Stimulated activated CD4-positive, alpha-beta T cell treated with anti-CD3 and anti-CD28 coated beads, Interleukin-15, amount 100 ng/mL, for 24 hours (primary cell): ENCODE measurements at regions not wholly inside any gene's neighbourhood (a gene's known extent, or its start where the extent isn't known, plus 50 kb on each side); places are given as distances from the start of the nearest gene placed in this dataset.
"Not testable (repeated sequence)": the region's sequence is repeated elsewhere in the genome, so short reads cannot be mapped to it uniquely, and the experiment has no call there.

ENCODE experiments used
- DNase-seq: peaks from one replicate; pipeline ENCODE4 v3.0.0-alpha.2; 2020

- DNase-seq = no peak
Observed at GRCh38 chr2:228378696-228379425, 197.4 kb upstream of the SPHKAP start.

GRCh38 chr2:228378233-228378632 is 196.7 kb upstream of the SPHKAP start:
- no peak for DNase-seq

- DNase-seq = no peak
Observed at GRCh38 chr2:228377533-228377932, 196.0 kb upstream of the SPHKAP start.

- DNase-seq = no peak
Observed at GRCh38 chr2:228374741-228375140, 193.3 kb upstream of the SPHKAP start.

- no peak for DNase-seq
Observed at GRCh38 chr2:228373191-228373590, 191.7 kb upstream of the SPHKAP start.

- no peak for DNase-seq
Observed at GRCh38 chr2:228372212-228372611, 190.7 kb upstream of the SPHKAP start.

GRCh38 chr2:228369400-228370031 is 188.0 kb upstream of the SPHKAP start:
- no peak for DNase-seq

- no peak for DNase-seq
Observed at GRCh38 chr2:228367356-228367755, 185.9 kb upstream of the SPHKAP start.

GRCh38 chr2:228359473-228359872 is 178.0 kb upstream of the SPHKAP start:
- DNase-seq = no peak

- no peak for DNase-seq
Observed at GRCh38 chr2:228355897-228356296, 174.4 kb upstream of the SPHKAP start.

- not testable (repeated sequence) for DNase-seq
Observed at GRCh38 chr2:228352980-228353379, 171.5 kb upstream of the SPHKAP start.

- no peak for DNase-seq
Observed at GRCh38 chr2:228352048-228352447, 170.6 kb upstream of the SPHKAP start.

- DNase-seq = no peak
Observed at GRCh38 chr2:228348516-228349064, 167.1 kb upstream of the SPHKAP start.

- no peak for DNase-seq
Observed at GRCh38 chr2:228344531-228344930, 163.0 kb upstream of the SPHKAP start.

- no peak for DNase-seq
Observed at GRCh38 chr2:228339525-228339924, 158.0 kb upstream of the SPHKAP start.

- no peak for DNase-seq
Observed at GRCh38 chr2:228334180-228334579, 152.7 kb upstream of the SPHKAP start.

- DNase-seq = no peak
Observed at GRCh38 chr2:228329282-228329681, 147.8 kb upstream of the SPHKAP start.

- DNase-seq = no peak
Observed at GRCh38 chr2:228321015-228321414, 139.5 kb upstream of the SPHKAP start.

GRCh38 chr2:228318218-228318617 is 136.7 kb upstream of the SPHKAP start:
- peak; percentile 6 for DNase-seq

- no peak for DNase-seq
Observed at GRCh38 chr2:228312172-228312571, 130.7 kb upstream of the SPHKAP start.

- DNase-seq = no peak
Observed at GRCh38 chr2:228303960-228304359, 122.5 kb upstream of the SPHKAP start.

- DNase-seq = no peak
Observed at GRCh38 chr2:228283491-228284171, 102.1 kb upstream of the SPHKAP start.

GRCh38 chr2:228282376-228282775 is 100.9 kb upstream of the SPHKAP start:
- DNase-seq = no peak

- DNase-seq = no peak
Observed at GRCh38 chr2:228273159-228273558, 91.7 kb upstream of the SPHKAP start.
